ENCODE measurements at regions not wholly inside any gene's neighbourhood (a gene's known extent, or its start where the extent isn't known, plus 50 kb on each side); places are given as distances from the start of the nearest gene placed in this dataset.

DNA sequence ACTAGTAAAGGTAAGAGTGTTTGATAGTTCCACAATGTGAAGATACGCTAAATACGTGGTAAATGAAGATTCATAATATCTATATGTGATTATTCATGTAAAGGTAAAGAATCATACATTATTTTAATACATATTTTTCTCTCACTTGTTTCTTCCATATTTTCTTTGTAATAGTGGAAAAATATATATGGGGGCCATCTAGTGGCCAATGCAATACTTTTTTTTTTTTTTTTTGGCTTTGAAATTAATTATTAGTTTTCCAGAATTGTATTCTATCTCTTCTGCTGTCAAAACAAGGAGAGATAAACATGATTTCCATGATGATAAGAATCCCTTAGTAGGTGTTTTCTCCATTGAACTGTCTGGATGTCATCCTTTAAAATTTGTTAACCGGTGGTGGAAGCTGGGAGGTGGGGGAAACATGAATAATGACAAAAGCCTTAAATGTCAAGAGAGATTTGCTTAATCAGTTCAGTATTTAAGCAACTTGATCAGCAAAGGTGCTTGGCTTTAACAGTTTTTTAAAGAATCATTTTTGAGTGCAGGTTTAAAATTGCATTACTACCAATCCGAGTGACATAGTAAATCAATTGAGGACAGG is 508.7 kb upstream of the HTR2C start:
- Mint-ChIP-seq H3K4me1 (ENCODE audit: insufficient read depth, unreplicated experiment) (no peaks in the 10 kb centered on the region), H3K4me3 (ENCODE audit: unreplicated experiment) (no peak overlapping the region), H3K27ac (ENCODE audit: low read depth, unreplicated experiment) (no peak overlapping the region), H3K36me3 (ENCODE audit: insufficient read depth, unreplicated experiment) (no peaks in the 10 kb centered on the region), H3K27me3 (ENCODE audit: insufficient read depth, unreplicated experiment) (peaks cover 64% of the 10 kb centered on the region), H3K9me3 (ENCODE audit: unreplicated experiment) (no peaks in the 10 kb centered on the region)
- ChIA-PET CTCF (interaction anchor here (0.6 to 1.9 kb wide), 3 partner anchors 10 to 128 kb away, joined by 3 to 7 read pairs (median 4); no protein-coding TSS in a partner anchor), POLR2A (interaction anchor here (0.7 kb wide), 1 partner anchor 1599 kb away, joined by 4 read pairs; no protein-coding TSS in a partner anchor)
- intact Hi-C loops (cut with micrococcal nuclease) = loop anchor here (5.0 kb wide), 1 partner anchor 128 kb away; no protein-coding TSS in a partner anchor
- DNase-seq (ENCODE audit: unreplicated experiment) = no peak
- no TSS peak for BruUV-seq (replicated peaks)
- TF ChIP-seq, protein P1, sequence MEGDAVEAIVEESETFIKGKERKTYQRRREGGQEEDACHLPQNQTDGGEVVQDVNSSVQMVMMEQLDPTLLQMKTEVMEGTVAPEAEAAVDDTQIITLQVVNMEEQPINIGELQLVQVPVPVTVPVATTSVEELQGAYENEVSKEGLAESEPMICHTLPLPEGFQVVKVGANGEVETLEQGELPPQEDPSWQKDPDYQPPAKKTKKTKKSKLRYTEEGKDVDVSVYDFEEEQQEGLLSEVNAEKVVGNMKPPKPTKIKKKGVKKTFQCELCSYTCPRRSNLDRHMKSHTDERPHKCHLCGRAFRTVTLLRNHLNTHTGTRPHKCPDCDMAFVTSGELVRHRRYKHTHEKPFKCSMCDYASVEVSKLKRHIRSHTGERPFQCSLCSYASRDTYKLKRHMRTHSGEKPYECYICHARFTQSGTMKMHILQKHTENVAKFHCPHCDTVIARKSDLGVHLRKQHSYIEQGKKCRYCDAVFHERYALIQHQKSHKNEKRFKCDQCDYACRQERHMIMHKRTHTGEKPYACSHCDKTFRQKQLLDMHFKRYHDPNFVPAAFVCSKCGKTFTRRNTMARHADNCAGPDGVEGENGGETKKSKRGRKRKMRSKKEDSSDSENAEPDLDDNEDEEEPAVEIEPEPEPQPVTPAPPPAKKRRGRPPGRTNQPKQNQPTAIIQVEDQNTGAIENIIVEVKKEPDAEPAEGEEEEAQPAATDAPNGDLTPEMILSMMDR (IDR thresholded peaks at IDR 0.05; ENCODE audit: unreplicated experiment) = peak; percentile 29

DNA sequence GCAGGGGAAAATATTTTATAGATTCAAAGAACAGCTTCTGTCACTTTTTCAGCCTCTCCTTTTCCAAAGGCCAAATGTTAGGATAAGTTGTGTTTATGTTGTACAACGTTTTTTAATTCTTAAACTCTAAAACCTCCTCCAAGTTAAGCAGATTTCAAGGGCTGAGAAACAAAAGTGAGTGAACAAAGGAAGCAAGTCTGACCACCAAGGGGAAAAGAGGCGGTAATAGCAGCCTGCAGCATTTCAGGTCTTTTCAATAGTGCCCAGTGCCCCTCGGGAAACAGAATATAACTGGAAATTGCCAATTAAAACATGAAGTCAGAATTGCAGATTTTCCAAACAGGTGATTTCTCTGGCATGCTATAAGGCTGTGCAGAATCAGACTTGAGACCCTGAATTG is 510.0 kb upstream of the HTR2C start:
- Mint-ChIP-seq H3K4me3 (ENCODE audit: unreplicated experiment) (no peak overlapping the region), H3K9me3 (ENCODE audit: unreplicated experiment) (no peaks in the 10 kb centered on the region), H3K27me3 (ENCODE audit: insufficient read depth, unreplicated experiment) (peaks cover 66% of the 10 kb centered on the region), H3K4me1 (ENCODE audit: insufficient read depth, unreplicated experiment) (no peaks in the 10 kb centered on the region), H3K27ac (ENCODE audit: low read depth, unreplicated experiment) (no peak overlapping the region), H3K36me3 (ENCODE audit: insufficient read depth, unreplicated experiment) (no peaks in the 10 kb centered on the region)
- BruUV-seq (replicated peaks) = no TSS peak
- intact Hi-C loops (cut with micrococcal nuclease) = no loop called here
- no peak for DNase-seq (ENCODE audit: unreplicated experiment)
- CTCF ChIA-PET = interaction anchor here (0.6 to 0.7 kb wide), 5 partner anchors 96 to 1590 kb away, joined by 3 read pairs; no protein-coding TSS in a partner anchor
- POLR2A ChIA-PET = no interaction called here
- TF ChIP-seq, protein P1 (IDR thresholded peaks at IDR 0.05; ENCODE audit: unreplicated experiment) = no peak

DNA sequence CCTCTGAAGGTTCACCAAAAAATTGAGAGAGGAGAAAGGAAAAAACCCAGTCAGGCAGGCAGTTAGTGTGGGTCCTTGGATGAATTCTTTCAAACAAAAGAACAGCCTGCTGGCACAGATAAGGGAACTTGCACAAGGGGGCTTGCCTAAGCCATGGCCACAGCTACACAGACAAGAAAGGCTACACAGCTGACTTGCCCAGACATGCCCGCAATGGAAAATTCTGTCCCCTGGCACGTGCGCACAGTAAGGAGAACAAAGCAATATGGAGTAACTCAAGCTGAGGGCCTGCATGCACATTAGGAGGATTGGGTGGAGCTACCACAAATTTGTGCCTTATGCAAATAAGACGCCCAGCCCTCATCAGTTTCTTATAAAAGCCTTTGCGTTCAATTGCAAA is 512.5 kb upstream of the HTR2C start:
- peak; percentile 43 for DNase-seq (ENCODE audit: unreplicated experiment)
- POLR2A ChIA-PET = interaction anchor here (0.6 kb wide), 1 partner anchor 197 kb away, joined by 3 read pairs; no protein-coding TSS in a partner anchor
- TF ChIP-seq, protein P1 (IDR thresholded peaks at IDR 0.05; ENCODE audit: unreplicated experiment) = no peak
- no peaks in the 10 kb centered on the region for H3K9me3 Mint-ChIP-seq (ENCODE audit: unreplicated experiment)
- no peak overlapping the region for H3K4me3 Mint-ChIP-seq (ENCODE audit: unreplicated experiment)
- intact Hi-C loops (cut with micrococcal nuclease) = no loop called here
- no peaks in the 10 kb centered on the region for H3K4me1 Mint-ChIP-seq (ENCODE audit: insufficient read depth, unreplicated experiment)
- H3K27me3 Mint-ChIP-seq (ENCODE audit: insufficient read depth, unreplicated experiment) = peaks cover 65% of the 10 kb centered on the region
- BruUV-seq (replicated peaks) = no TSS peak
- no peaks in the 10 kb centered on the region for H3K36me3 Mint-ChIP-seq (ENCODE audit: insufficient read depth, unreplicated experiment)
- no peak overlapping the region for H3K27ac Mint-ChIP-seq (ENCODE audit: low read depth, unreplicated experiment)
- CTCF ChIA-PET = interaction anchor here (0.6 to 1.0 kb wide), 2 partner anchors 12 to 1220 kb away, joined by 4 read pairs; no protein-coding TSS in a partner anchor

DNA sequence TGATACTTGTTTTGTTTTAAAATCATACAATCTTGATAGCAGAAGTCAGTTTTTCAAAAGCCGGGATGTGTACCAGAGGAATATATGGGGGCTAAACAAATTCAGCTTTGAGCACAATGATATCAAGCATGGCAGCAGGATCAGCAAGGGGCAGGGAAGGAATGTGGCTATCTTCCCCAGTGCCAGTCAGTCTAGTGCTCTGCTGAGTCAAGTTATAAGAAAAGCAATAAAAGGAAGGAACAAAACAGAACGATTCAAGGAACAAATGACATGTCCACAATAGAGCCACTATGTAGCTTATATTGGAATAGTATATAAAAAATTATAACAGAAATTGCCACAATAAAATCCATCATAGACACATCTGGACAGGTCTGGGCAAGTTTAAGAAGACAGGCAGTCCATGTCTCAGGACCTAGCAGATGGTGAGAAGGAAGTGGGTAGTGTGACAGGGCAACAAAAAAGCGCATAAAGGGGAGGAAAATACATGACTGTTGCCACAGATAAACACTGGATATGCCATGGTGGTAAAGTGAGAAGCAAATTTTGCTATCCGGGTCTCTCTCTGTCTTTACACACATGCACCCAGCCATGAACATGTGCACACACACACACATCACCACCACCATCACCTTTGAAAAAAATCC is 518.2 kb upstream of the HTR2C start:
- H3K4me1 Mint-ChIP-seq (ENCODE audit: insufficient read depth, unreplicated experiment) = peaks cover 10% of the 10 kb centered on the region
- H3K27me3 Mint-ChIP-seq (ENCODE audit: insufficient read depth, unreplicated experiment) = peaks cover 57% of the 10 kb centered on the region
- CTCF ChIA-PET = interaction anchor here (0.6 to 2.0 kb wide), 2 partner anchors 11 to 122 kb away, joined by 4 to 7 read pairs; no protein-coding TSS in a partner anchor
- H3K36me3 Mint-ChIP-seq (ENCODE audit: insufficient read depth, unreplicated experiment) = no peaks in the 10 kb centered on the region
- TF ChIP-seq, protein P1 (IDR thresholded peaks at IDR 0.05; ENCODE audit: unreplicated experiment) = no peak
- no peaks in the 10 kb centered on the region for H3K9me3 Mint-ChIP-seq (ENCODE audit: unreplicated experiment)
- intact Hi-C loops (cut with micrococcal nuclease) = no loop called here
- BruUV-seq (replicated peaks) = no TSS peak
- POLR2A ChIA-PET = interaction anchor here (0.7 to 0.8 kb wide), 2 partner anchors 198 to 689 kb away, joined by 3 read pairs; no protein-coding TSS in a partner anchor
- H3K27ac Mint-ChIP-seq (ENCODE audit: low read depth, unreplicated experiment) = peak overlapping the region; percentile 37
- no peak overlapping the region for H3K4me3 Mint-ChIP-seq (ENCODE audit: unreplicated experiment)
- DNase-seq (ENCODE audit: unreplicated experiment) = no peak
